NCI-H82 (cell line): ENCODE measurements at regions not wholly inside any gene's neighbourhood (a gene's known extent, or its start where the extent isn't known, plus 50 kb on each side); places are given as distances from the start of the nearest gene placed in this dataset.

Source experiments
- DNase-seq: peaks from one replicate; lab custom pipeline; 2025; lab: John Stamatoyannopoulos, UW

DNA sequence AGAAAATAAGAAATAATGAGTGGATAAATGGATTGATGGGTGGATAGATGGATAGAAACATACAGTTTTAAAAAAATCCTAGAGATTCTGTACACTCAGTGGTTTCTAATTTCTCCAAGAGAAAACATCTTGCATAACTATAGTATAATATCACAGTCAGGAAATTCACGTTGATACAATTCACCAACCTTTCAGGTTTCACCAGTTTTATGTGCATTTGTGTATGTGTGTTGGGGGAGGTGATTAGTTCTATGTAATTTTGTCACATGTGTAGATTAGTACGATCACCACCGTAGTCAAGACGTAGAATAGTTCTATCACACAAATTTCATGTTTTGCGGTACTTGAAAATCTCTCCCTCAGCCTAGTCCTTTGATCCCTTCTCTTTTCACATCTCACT lies 288.2 kb upstream of the LRATD1 start:
- DNase-seq: no peak

DNA sequence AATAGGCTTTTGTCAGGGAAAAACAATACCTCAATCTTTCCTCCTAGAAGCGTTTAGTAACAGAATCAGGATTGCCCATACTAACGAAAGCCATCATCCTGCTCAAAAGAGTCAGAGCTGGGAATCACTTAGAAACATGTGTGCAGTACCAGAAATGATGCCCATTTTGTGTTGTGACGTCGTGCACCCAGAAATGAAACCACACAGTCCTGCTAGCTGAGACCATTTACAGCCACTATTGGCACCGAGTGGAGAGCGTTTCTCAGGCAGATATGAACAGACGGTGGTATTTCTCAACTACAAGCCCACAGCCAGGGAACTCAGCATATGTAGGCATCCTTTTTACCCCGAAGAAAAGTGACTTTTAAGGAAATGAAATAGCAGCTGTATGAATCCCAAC lies 284.3 kb upstream of the LRATD1 start:
- no peak for DNase-seq

DNA sequence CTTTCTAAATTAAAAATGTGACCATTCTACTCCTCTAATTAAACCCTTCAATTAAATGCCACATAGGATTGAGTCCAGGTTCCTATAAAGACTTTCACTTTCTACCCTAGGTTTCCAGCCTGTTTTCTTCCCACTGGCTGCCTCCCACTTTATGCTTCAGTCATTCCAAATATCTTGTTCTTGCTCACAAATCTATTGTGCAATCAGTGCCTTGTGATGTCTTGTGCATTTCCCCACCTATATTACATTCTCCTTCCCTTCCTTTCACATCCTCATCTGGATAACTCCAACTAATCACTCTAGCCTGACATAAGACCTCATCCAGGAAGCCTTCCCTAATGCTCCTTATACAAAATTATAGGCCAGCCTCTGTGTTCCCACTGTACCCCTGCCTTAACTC lies 281.7 kb upstream of the LRATD1 start:
- DNase-seq: no peak

DNA sequence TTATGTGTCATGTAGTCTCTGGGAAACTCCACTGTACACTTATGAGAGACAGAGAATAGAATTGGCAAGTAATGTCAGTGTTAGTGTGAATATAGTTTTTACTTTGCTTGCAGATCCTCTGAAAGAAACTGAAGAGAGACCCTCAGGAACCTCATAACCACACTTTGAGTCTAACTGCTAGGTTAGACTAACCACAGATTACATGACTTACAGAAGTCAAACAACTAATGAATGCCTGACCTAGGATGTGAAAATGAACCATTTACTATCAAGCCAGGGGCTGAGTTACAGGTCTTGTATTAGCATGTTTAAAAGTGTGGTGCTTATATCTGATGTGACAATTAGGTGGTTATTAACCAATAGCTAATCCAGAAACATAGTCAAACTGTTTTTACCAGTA lies 280.4 kb upstream of the LRATD1 start:
- DNase-seq: no peak

DNA sequence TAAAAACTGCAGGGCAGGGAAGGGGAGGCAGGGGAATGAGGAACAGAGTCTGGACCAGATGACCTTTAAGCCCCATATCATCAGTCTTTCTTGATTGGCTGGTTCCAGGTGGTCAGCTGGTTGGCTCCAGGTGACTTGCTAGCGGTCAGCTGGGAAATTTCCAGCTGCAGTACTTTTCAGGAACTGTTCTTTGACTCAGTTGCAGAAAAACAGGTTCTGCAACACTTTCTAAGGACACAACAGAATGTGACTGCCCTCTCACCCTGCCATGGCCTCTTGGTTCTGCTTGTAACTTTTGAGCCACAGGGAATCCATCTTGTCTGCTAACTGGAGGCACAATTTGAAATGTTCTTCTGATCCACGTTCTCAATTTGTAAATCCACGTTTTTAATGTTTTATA lies 278.3 kb upstream of the LRATD1 start:
- no peak for DNase-seq

DNA sequence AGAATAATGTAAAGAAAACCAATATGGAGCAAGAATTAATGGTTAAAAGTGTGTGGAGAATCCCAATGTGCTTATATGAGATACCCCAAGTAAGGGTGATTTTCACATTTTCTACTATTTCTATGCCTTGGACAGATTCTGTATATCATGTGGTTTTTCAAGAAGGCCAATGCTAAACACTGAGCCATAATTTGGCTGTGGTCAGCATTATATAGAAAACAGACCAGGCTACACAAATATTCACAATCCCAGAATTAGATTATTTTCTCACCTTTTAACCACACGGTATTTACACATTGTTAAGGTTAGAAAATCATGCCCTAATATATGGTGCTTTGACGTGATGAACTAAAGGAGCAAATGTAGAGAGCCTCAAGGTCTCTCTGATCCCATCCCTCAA lies 277.4 kb upstream of the LRATD1 start:
- no peak for DNase-seq

DNA sequence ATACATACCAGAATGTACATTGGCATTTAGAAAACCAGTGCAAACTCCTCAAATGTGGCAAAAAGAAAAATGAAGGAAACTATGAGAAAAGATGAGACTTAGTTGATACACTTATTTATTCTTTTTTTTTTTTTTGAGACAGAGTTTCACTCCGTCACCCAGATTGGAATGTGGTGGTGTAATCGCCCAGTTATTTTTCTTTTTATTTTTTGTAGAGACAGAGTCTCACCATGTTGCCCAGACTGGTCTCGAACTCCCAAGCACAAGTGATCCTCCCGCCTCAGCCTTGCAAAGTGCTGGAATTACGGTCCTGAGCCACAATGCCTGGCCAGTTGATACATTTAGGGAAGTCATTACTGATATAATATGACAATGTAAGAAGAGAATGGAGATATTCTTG lies 274.2 kb upstream of the LRATD1 start:
- no peak for DNase-seq

DNA sequence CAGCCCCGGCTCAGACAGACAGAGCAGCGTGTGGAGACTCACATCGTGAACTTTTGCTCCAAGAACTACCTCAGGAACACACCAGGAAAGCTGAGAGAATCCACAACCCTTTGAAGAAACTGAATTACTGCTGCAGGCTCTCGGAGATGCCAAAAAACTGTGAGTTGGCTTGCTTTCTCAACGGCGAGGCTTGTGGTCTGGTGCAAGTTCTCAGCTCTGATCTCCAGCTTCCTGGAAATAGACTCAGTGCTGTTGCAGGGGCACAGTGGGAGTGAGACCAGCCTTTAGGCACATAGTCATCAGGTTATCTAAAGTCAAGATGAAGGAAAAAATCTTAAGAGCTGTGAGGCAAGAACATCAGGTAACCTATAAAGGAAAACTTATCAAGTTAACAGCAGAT lies 273.7 kb upstream of the LRATD1 start:
- no peak for DNase-seq

DNA sequence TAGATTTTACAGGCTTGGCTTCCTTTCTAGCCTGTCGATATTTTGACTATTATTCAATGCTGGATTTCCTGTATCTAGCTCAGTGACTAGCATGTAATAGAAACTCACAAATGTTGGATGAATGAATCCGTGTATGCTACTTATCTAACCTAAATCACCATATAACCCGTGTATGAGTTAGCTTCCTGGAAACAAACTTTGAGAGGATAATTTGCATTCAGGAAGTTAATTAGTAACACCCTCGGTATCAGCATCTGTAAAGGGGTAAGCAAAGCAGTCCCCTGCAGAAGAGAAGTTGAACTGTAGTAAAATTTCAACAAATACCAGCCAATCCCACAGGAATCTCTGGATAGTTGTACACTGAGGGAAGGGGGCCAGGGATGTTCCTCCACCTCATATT lies 269.4 kb upstream of the LRATD1 start:
- DNase-seq: no peak

DNA sequence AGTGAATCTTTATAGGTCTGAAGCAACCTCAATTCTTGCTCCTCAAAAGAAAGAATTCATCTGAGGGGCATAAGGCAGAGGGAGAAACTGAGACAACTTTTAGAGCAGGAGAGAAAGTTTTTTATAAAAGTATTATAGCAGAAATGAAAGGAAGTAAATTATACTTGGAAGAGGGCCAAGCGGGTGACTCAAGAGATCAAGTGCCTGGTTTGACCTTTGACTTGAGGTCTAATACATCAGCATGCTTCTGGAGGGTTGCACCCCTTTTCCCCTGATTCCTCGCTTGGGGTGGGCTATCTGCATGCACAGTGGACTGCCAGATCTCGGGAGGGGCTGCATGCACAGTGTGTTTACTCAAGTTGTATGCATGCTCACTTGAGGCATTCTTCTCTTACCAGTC lies 268.5 kb upstream of the LRATD1 start:
- no peak for DNase-seq

DNA sequence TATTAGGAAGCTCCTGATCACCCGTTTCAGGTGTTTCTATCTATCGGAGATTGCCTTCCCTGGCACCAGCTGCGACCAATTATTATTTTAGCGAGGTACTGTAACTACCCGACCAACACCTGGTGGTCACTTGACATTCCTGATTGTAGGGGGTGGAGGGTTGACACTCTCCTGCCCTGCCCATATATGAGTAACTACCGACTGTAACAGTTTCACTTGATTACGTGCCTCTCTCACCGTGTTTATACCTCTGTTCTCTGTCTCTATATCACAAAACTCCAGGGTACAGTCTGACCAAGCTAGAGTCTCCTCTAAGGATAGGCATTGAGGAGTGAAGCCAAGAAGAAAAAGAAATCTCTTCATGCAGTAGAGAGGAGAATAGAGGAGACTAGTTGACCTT lies 268.0 kb upstream of the LRATD1 start:
- no peak for DNase-seq

DNA sequence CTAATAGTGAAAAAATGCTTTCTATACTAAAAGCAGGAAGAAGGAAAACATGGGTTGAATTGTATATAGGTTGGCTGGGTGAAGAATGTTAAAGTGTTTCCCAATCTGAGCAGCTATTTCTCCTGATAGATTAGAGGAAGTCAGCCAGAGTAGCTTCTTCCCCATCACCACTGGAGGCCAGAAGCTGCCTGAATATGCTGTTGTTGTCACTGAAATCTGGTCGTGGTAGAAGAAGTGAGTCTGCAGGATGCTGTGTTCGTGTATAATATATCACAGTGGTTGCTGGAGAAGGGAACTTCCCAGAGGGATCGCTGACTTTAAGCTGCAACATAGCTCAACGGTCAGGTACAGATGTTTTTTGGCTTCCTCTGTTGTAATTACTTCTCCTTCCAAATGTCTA lies 247.5 kb upstream of the LRATD1 start:
- DNase-seq: peak; percentile 15

DNA sequence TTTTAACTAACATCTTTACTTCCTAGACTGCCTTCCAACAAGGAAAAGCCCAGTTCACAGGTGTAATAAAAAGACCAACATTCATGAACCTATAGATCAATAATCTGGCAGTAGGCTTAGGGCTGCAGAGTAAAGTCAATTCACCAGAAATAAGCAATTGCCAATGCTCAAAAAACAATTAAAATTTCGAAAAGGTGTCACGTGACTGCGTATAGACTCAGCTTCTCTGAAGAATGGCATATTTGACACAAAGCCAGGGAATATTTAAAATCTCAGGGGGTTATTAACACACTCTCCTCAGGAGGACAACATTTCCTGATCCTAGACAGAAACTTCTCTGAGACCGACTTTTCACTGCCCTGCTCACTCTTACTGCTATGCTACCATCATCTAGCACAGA lies 245.2 kb upstream of the LRATD1 start:
- no peak for DNase-seq

DNA sequence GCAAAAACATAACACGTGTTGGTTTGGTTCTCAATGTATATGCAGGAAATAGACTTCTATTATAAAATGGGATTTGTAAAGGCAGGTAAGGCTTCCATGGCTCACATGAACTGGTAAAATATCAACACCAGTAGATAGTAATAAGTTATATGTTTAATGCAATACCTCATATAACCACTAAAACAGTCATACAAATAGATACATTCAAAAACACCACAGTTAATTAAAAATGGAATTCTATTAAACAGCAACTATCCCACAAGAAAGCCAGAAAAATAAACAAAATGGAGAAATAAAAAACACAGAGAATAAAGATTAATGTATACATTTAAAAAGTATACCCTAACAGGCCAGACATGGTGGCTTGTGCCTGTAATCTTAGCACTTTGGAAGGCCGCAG lies 243.8 kb upstream of the LRATD1 start:
- no peak for DNase-seq

DNA sequence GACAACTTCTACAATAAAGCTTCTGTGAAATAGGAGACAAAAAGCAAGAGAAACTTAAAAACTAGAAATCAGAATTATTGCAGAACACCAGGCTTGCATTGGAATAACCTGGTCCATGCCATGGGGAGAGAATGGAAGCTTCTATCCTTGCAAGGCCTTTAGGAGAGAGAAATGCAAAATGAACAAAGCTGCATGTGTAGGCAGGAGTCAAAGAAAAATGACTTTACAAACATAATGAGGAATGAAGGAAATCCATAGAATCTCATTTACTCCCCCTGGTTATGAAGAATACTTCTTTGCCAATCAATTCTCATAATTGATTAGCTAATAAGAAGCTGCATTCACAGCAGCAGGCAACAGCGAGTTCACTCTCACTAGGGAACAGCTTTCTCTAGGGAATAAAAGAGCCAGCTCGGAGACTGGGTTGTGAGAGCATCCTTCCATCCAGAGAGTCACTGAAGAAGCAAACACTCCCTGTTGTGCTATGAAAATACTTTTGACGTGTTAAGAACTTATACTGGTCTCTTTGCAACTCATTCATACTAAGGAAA lies 235.9 kb upstream of the LRATD1 start:
- no peak for DNase-seq

DNA sequence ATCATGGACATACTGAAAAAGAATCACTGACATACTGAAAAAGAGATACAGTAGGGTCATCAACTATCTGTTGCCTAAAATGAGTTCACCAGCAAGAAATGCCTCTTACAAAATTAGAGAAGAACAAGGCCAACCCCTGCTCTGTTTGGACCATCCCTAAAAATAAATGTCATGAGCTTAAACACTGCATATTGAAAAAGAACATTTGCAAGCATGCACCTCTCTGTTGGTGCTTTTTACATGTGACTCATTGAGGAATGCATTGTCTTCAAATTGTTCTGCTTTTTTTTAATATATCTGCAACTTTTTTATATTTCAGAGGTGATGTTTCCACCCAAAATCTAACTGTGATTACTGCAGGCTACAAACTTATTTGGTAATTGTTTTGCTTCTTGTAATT lies 233.9 kb upstream of the LRATD1 start:
- no peak for DNase-seq

DNA sequence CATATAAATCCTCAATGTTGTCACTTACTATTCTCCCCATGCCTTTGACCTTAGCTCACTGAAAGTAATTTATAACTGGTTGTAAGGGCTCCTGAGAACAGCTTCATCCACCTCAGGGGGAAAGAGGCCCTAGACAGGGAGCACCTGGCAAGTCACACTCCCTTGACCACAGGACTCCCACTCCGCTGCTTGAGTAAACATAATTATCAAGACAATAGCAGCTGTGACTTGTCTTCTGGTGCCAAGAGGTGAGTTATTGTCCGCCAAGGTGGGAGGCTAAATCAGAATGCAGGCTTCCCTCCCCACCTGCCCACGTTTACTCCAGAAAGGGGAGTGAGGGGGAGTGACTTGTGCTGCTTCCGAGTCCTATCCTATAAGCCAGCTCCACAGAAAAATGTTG lies 230.6 kb upstream of the LRATD1 start:
- peak; percentile 93 for DNase-seq

DNA sequence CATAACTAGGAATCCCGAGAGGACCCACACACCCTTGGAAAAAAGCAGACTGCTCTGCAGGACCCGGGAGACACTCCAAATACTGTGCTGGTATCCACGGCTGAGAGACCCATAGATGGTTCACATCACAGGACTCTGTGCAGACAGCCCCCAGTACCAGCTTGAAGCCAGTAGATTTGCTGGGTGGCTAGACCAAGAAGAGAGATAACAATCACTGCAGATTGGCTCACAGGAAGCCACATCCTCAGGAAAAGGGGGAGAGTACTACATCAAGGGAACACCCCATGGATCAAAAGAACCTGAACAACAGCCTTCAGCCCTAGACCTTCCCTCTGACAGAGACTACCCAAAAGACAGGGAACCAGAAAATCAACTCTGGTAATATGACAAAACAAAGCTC lies 223.8 kb upstream of the LRATD1 start:
- DNase-seq: no peak

DNA sequence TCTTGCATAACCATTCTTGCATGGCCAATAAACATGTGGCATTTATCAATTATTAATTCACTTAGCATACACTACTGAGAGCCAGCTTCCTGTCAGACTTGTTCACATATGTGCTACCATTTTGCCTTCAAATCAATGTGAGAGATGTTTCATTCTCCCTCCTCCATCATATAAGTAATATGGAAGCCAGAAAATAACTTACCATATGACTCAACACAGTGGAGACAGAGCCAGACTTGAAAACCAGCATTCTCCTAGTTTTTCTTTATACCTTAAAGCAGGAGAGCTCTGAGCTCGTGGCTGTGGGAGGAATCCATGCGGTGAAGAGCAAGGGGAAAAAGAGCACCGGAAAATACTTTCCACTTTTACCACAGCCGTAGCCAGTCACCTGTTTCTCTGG lies 215.0 kb upstream of the LRATD1 start:
- DNase-seq: no peak

DNA sequence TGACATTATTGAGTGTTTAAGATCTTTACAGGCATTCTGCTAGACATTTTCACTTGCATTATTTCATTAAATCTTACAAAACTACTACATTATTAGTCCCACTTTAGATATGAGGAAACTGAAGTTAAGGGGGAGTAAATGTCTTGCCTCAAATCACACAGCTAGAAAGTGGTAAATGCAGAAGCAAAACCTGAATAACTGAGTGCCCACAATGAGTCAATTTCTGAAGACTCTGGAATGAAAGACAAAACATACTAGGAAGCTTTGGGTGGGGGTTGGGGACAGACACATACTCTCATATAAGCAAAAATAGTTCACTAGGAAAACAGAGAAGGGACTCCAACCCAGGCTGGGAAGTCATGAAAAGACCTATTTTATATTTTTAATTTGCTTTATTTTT lies 214.4 kb upstream of the LRATD1 start:
- no peak for DNase-seq

DNA sequence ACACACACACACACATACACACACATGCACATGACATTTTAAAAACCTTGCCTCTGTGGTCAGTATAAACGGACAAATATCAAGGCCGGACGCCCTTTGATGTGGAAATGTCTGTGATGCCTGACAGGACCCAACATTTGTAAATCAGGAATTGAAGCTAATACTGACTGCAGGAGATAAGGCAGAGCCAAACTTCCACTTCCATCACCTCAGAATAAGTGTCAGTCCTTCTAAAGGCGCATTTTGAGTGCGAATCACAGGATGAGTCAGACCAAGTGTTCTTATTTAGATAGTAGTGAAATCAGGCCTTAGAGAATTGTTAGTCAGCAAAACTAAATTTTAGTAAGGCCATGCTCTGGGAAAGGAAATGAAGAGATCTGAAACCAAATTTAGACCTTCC lies 211.7 kb upstream of the LRATD1 start:
- no peak for DNase-seq

DNA sequence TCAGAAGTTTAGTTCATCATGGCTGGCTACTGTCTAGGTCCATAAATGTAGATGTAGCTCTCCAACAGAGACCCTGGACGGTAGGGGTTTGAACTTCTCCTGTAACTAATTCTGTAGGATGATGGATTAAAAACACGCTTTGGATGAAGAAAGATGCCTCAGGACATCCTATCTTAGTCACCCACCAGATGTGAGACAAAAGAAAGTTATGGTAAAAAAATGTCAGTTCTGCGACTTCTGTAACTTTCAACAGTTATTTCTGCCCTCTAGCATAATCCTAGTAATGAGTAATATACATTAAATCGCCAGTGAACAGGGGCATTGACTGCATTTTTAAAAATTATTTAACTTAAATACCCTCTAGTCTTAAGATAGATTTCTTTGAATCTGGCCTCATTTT lies 210.1 kb upstream of the LRATD1 start:
- no peak for DNase-seq

DNA sequence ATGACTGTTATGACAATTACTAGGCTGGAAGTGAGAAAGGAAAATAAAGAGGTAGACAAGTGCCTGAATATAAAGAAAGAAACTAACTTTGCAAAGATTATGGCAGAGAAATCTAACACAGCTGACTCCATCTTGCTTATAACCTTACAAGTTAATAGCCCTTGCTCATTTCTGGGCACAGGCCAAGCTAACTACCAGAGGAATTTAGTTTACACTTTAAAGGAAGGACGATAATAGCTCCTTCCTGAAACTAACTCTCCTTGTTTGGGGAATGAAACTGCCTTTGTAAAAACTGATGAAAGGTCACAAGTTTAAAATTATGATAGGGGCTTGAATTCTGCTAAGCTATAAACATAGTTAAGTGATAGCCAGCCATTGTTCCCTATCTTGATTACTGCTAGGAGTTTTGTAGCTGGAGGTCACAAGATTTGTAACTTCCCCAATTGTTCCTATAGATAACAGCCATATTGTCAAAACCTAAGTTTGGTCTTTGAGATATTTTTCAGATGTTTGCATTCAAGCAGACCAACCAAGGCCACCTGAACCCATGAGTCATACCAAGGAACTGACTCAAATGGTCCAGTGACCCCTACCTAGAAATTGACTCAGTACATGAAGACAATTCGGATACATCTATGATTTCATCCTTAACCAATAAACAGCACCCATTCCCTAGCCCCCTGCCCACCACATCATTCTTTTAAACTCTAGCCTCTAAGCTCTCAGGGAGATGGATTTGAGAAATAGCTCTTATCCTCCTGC lies 209.2 kb upstream of the LRATD1 start:
- DNase-seq: no peak
